OCI-LY1 (cell line): ENCODE measurements at regions not wholly inside any gene's neighbourhood (a gene's known extent, or its start where the extent isn't known, plus 50 kb on each side); places are given as distances from the start of the nearest gene placed in this dataset.

ENCODE experiments used
- H2AFZ ChIP-seq: fragments of 200-600 bp; sonication (generic), shearing (Covaris generic); 2 replicates; pipeline ENCODE4 v1.6.0; 2014; ENCODE audit warnings: antibody characterized with exemption, mild to moderate bottlenecking, low read length
- H3F3A ChIP-seq: fragments of 200-600 bp; sonication (generic), shearing (Covaris generic); 2 replicates; pipeline ENCODE4 v1.6.0; 2014; ENCODE audit warnings: mild to moderate bottlenecking, antibody characterized with exemption, low read length, moderate library complexity; ENCODE audit not compliant: insufficient read depth
- H3K27ac ChIP-seq: fragments of 200-600 bp; sonication (generic); 2 replicates; pipeline ENCODE4 v1.5.1; 2014; ENCODE audit warnings: low read length, mixed run types, mild to moderate bottlenecking, low read depth; ENCODE audit not compliant: poor library complexity, severe bottlenecking
- H3K27me3 ChIP-seq: fragments of 200-600 bp; sonication (generic); 2 replicates; pipeline ENCODE4 v1.6.0; 2014; ENCODE audit warnings: antibody characterized with exemption, mild to moderate bottlenecking, low read length, moderate library complexity; ENCODE audit not compliant: insufficient read depth
- H3K36me3 ChIP-seq: fragments of 200-600 bp; sonication (generic); 2 replicates; pipeline ENCODE4 v1.6.1; 2014; ENCODE audit warnings: mild to moderate bottlenecking, antibody characterized with exemption, low read length, moderate library complexity, mixed read lengths; ENCODE audit not compliant: insufficient read depth
- H3K4me1 ChIP-seq: fragments of 200-600 bp; sonication (generic); 2 replicates; pipeline ENCODE4 v1.5.1; 2014; ENCODE audit warnings: mild to moderate bottlenecking, low read length, moderate library complexity; ENCODE audit not compliant: insufficient read depth, severe bottlenecking
- H3K4me2 ChIP-seq: fragments of 200-600 bp; sonication (generic), shearing (Covaris generic); 2 replicates; pipeline ENCODE4 v1.6.1; 2014; ENCODE audit warnings: low read length
- H3K4me3 ChIP-seq: fragments of 200-600 bp; sonication (generic); 2 replicates; pipeline ENCODE4 v1.5.1; 2014; ENCODE audit warnings: low read length, low read depth, mild to moderate bottlenecking, mixed read lengths; ENCODE audit not compliant: poor library complexity, severe bottlenecking
- H3K79me2 ChIP-seq: fragments of 200-600 bp; shearing (Covaris generic); 2 replicates; pipeline ENCODE4 v1.6.1; 2016; ENCODE audit warnings: mixed run types, low read length, mixed read lengths; ENCODE audit not compliant: insufficient read depth
- H3K9ac ChIP-seq: fragments of 200-600 bp; sonication (generic), shearing (Covaris generic); 2 replicates; pipeline ENCODE4 v1.6.1; 2014; ENCODE audit warnings: mild to moderate bottlenecking, low read length, mixed read lengths
- H3K9me2 ChIP-seq: fragments of 200-600 bp; sonication (generic), shearing (Covaris generic); 2 replicates; pipeline ENCODE4 v1.6.1; 2014; ENCODE audit warnings: low read depth, mild to moderate bottlenecking, low read length, mixed read lengths
- H3K9me3 ChIP-seq: fragments of 200-600 bp; shearing (Covaris generic); 2 replicates; pipeline ENCODE4 v1.6.1; 2014; ENCODE audit warnings: low read length, mixed read lengths
- H4K20me1 ChIP-seq: fragments of 200-600 bp; sonication (generic), shearing (Covaris generic); 2 replicates; pipeline ENCODE4 v1.6.0; 2016; ENCODE audit warnings: mild to moderate bottlenecking, low read length; ENCODE audit not compliant: insufficient read depth
- CTCF ChIP-seq: fragments of 200-600 bp; sonication (generic), shearing (Covaris generic); IDR thresholded peaks from 2 replicates; pipeline ENCODE4 v1.5.1; 2017; ENCODE audit warnings: mild to moderate bottlenecking, antibody characterized with exemption, low read length, moderate library complexity, mixed read lengths
- EZH2 ChIP-seq: fragments of 200-600 bp; sonication (generic), shearing (Covaris generic); IDR thresholded peaks from 2 replicates; pipeline ENCODE4 v1.8.0; 2017; ENCODE audit warnings: borderline replicate concordance, mixed run types, mild to moderate bottlenecking, antibody characterized with exemption, low read length, moderate library complexity, mixed read lengths

- Histone ChIP-seq H3K9me3 (no peaks in the 10 kb centered on the region), H3K79me2 (no peaks in the 10 kb centered on the region), H3K36me3 (no peaks in the 10 kb centered on the region), H3K9ac (no peak overlapping the region), H3K27me3 (no peaks in the 10 kb centered on the region), H3K9me2 (no peaks in the 10 kb centered on the region), H2AFZ (no peak overlapping the region), H3F3A (no peaks in the 10 kb centered on the region), H3K27ac (no peak overlapping the region), H4K20me1 (no peaks in the 10 kb centered on the region), H3K4me3 (no peak overlapping the region), H3K4me1 (no peaks in the 10 kb centered on the region), H3K4me2 (no peak overlapping the region)
- no peak for TF ChIP-seq CTCF
- TF ChIP-seq EZH2, result no peak
These were observed 105.7 kb upstream of the PPP2R5A start for GRCh38 chr1:212179394-212180076.

- no peak for TF ChIP-seq CTCF
- Histone ChIP-seq H3K4me1 (peaks cover 3% of the 10 kb centered on the region), H3K9ac (no peak overlapping the region), H3K4me2 (no peak overlapping the region), H3F3A (no peaks in the 10 kb centered on the region), H3K9me2 (no peaks in the 10 kb centered on the region), H3K9me3 (no peaks in the 10 kb centered on the region), H4K20me1 (no peaks in the 10 kb centered on the region), H3K27me3 (no peaks in the 10 kb centered on the region), H2AFZ (no peak overlapping the region), H3K27ac (no peak overlapping the region), H3K4me3 (no peak overlapping the region), H3K36me3 (no peaks in the 10 kb centered on the region), H3K79me2 (no peaks in the 10 kb centered on the region)
These were observed 104.0 kb upstream of the PPP2R5A start for GRCh38 chr1:212181015-212181882.

GRCh38 chr1:212182171-212182570, 103.0 kb upstream of the PPP2R5A start:
- Histone ChIP-seq H3K9me3 (no peaks in the 10 kb centered on the region), H3K4me3 (no peak overlapping the region), H3K4me2 (no peak overlapping the region), H3F3A (no peaks in the 10 kb centered on the region), H3K9me2 (no peaks in the 10 kb centered on the region), H4K20me1 (no peaks in the 10 kb centered on the region), H3K4me1 (peaks cover 12% of the 10 kb centered on the region), H3K36me3 (no peaks in the 10 kb centered on the region), H3K27ac (no peak overlapping the region), H3K27me3 (no peaks in the 10 kb centered on the region), H2AFZ (no peak overlapping the region), H3K79me2 (no peaks in the 10 kb centered on the region), H3K9ac (no peak overlapping the region)
- TF ChIP-seq EZH2 (no peak), CTCF (no peak)
